ENCODE measurements at regions not wholly inside any gene's neighbourhood (a gene's known extent, or its start where the extent isn't known, plus 50 kb on each side); places are given as distances from the start of the nearest gene placed in this dataset.

GRCh38 chr11:90916706-90917105 lies 693.9 kb upstream of the CHORDC1 start:
- no peak for TF ChIP-seq EP300 (IDR thresholded peaks at IDR 0.05; ENCODE audit: borderline replicate concordance)
- no peak for TF ChIP-seq FOXM1 (IDR thresholded peaks at IDR 0.05; ENCODE audit: borderline replicate concordance, low read depth)
- TF ChIP-seq MAX (IDR thresholded peaks at IDR 0.05) = no peak
- no peak for TF ChIP-seq RAD21 (IDR thresholded peaks at IDR 0.05; ENCODE audit: low read depth)

GRCh38 chr11:90913131-90913668 lies 690.4 kb upstream of the CHORDC1 start:
- TF ChIP-seq REST (IDR thresholded peaks at IDR 0.05; ENCODE audit: low read depth) = no peak
- TF ChIP-seq FOXM1 (IDR thresholded peaks at IDR 0.05; ENCODE audit: borderline replicate concordance, low read depth) = no peak
- no peak for TF ChIP-seq TCF12 (IDR thresholded peaks at IDR 0.05; ENCODE audit: low read depth)
- TF ChIP-seq MAX (IDR thresholded peaks at IDR 0.05) = no peak
- no peak for TF ChIP-seq CEBPB (IDR thresholded peaks at IDR 0.05)
- TF ChIP-seq TAF1 (IDR thresholded peaks at IDR 0.05; ENCODE audit: low read depth) = no peak
- TF ChIP-seq EP300 (IDR thresholded peaks at IDR 0.05; ENCODE audit: borderline replicate concordance) = no peak
- no peak for TF ChIP-seq YY1 (IDR thresholded peaks at IDR 0.05; ENCODE audit: low read depth)
- TF ChIP-seq RAD21 (IDR thresholded peaks at IDR 0.05; ENCODE audit: low read depth) = no peak
- no peak for TF ChIP-seq EGR1 (IDR thresholded peaks at IDR 0.05)
- no peak for TF ChIP-seq USF1 (IDR thresholded peaks at IDR 0.05)
- TF ChIP-seq ZBTB7A (IDR thresholded peaks at IDR 0.05; ENCODE audit: low read depth) = no peak
- TF ChIP-seq TEAD4 (IDR thresholded peaks at IDR 0.05) = no peak
- no peak for TF ChIP-seq CREB1 (IDR thresholded peaks at IDR 0.05; ENCODE audit: low read depth)
- TF ChIP-seq NFIC (IDR thresholded peaks at IDR 0.05) = no peak

- TF ChIP-seq RAD21 (IDR thresholded peaks at IDR 0.05; ENCODE audit: low read depth) (no peak), EP300 (IDR thresholded peaks at IDR 0.05; ENCODE audit: borderline replicate concordance) (no peak), ZBTB7A (IDR thresholded peaks at IDR 0.05; ENCODE audit: low read depth) (no peak), CREB1 (IDR thresholded peaks at IDR 0.05; ENCODE audit: low read depth) (no peak), CEBPB (IDR thresholded peaks at IDR 0.05) (no peak), YY1 (IDR thresholded peaks at IDR 0.05; ENCODE audit: low read depth) (no peak), TCF12 (IDR thresholded peaks at IDR 0.05; ENCODE audit: low read depth) (no peak)
These were observed 689.8 kb upstream of the CHORDC1 start for GRCh38 chr11:90912631-90913030.

GRCh38 chr11:90911192-90911591 lies 688.3 kb upstream of the CHORDC1 start:
- TF ChIP-seq RAD21 (IDR thresholded peaks at IDR 0.05; ENCODE audit: low read depth) = no peak
- no peak for TF ChIP-seq CREB1 (IDR thresholded peaks at IDR 0.05; ENCODE audit: low read depth)
- TF ChIP-seq TAF1 (IDR thresholded peaks at IDR 0.05; ENCODE audit: low read depth) = no peak
- no peak for TF ChIP-seq EGR1 (IDR thresholded peaks at IDR 0.05)
- no peak for TF ChIP-seq REST (IDR thresholded peaks at IDR 0.05; ENCODE audit: low read depth)
- no peak for TF ChIP-seq EP300 (IDR thresholded peaks at IDR 0.05; ENCODE audit: borderline replicate concordance)
- no peak for TF ChIP-seq TCF12 (IDR thresholded peaks at IDR 0.05; ENCODE audit: low read depth)
- TF ChIP-seq FOXM1 (IDR thresholded peaks at IDR 0.05; ENCODE audit: borderline replicate concordance, low read depth) = no peak
- no peak for TF ChIP-seq MAX (IDR thresholded peaks at IDR 0.05)
- TF ChIP-seq YY1 (IDR thresholded peaks at IDR 0.05; ENCODE audit: low read depth) = no peak
- no peak for TF ChIP-seq TEAD4 (IDR thresholded peaks at IDR 0.05)
- no peak for TF ChIP-seq ZBTB7A (IDR thresholded peaks at IDR 0.05; ENCODE audit: low read depth)
- no peak for TF ChIP-seq USF1 (IDR thresholded peaks at IDR 0.05)
- no peak for TF ChIP-seq CEBPB (IDR thresholded peaks at IDR 0.05)
- TF ChIP-seq NFIC (IDR thresholded peaks at IDR 0.05) = no peak

- TF ChIP-seq CREB1 (IDR thresholded peaks at IDR 0.05; ENCODE audit: low read depth) (no peak), ZBTB7A (IDR thresholded peaks at IDR 0.05; ENCODE audit: low read depth) (no peak), FOXM1 (IDR thresholded peaks at IDR 0.05; ENCODE audit: borderline replicate concordance, low read depth) (no peak), TAF1 (IDR thresholded peaks at IDR 0.05; ENCODE audit: low read depth) (no peak), MAX (IDR thresholded peaks at IDR 0.05) (no peak), RAD21 (IDR thresholded peaks at IDR 0.05; ENCODE audit: low read depth) (no peak; the same call in 1 of the 2 replicates), EP300 (IDR thresholded peaks at IDR 0.05; ENCODE audit: borderline replicate concordance) (no peak), TEAD4 (IDR thresholded peaks at IDR 0.05) (no peak), TCF12 (IDR thresholded peaks at IDR 0.05; ENCODE audit: low read depth) (no peak), EGR1 (IDR thresholded peaks at IDR 0.05) (no peak), CEBPB (IDR thresholded peaks at IDR 0.05) (no peak), NFIC (IDR thresholded peaks at IDR 0.05) (no peak)
These were observed 685.2 kb upstream of the CHORDC1 start for GRCh38 chr11:90908074-90908473.

Measured in Ishikawa (cell line).